ENCODE measurements at regions not wholly inside any gene's neighbourhood (a gene's known extent, or its start where the extent isn't known, plus 50 kb on each side); places are given as distances from the start of the nearest gene placed in this dataset.

DNA sequence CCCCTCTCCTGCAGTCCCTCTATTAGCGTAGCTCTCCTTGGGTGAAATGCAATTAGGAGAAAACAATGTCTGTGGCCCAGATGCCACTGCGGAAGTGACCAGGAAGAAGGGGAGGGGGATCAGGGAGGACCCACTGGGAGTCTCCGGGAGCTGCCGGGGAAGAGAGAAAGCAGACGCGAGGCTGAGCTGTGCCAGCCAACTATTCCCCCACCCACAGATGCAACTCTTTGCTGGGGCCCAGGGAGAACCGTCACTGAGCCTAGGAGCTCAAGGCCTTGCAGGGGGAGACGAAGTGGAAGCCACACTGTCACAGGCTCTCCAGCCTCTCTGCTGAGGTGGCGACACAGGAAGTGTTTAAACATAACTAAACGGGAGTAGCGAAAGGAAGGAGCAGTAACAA is 149.2 kb downstream of the BCOR start:
- DNase-seq: no peak

- DNase-seq: no peak
Measured at GRCh38 chrX:39950018-39950688, 147.6 kb downstream of the BCOR start.

DNA sequence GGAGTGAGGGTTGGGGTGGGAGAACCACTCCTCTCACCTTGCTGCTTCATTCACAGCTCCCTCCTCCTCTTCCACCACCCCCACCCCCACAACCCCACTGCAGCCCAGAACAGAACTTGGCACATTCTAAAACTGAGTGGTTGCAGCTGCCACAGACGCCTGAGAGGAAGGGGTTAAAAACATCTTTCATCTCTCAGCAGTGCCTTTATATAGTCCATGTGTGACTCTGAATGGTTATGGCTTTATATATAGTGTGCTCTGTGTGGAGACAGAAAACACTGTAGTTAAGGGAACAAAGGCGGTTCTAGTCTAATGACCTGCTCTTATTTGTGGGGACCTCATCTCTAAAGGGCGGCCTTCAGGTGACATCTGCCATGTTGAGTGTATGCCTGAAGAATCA is 144.8 kb downstream of the BCOR start:
- no peak for DNase-seq

DNA sequence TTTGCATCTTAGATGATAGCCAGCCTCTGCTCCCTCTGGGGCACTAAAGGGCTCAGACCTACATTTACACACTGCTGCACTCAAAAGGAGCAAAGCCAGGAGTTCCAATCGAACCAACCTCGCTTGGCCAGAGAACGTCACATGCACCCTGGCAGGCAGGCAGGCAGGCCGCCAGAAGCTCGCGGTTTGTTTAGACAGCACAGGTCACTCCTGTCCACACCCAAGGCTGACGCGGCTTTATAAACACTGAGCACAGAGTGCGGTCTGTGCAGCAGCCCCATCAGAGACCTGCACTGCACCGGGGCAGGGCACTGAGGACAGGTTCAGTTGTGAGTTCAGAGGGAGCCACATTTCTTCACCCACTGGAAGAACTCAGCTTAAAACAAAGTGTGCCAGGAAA is 143.9 kb downstream of the BCOR start:
- no peak for DNase-seq

- DNase-seq: no peak
Measured at GRCh38 chrX:39954851-39955250, 142.9 kb downstream of the BCOR start.

DNA sequence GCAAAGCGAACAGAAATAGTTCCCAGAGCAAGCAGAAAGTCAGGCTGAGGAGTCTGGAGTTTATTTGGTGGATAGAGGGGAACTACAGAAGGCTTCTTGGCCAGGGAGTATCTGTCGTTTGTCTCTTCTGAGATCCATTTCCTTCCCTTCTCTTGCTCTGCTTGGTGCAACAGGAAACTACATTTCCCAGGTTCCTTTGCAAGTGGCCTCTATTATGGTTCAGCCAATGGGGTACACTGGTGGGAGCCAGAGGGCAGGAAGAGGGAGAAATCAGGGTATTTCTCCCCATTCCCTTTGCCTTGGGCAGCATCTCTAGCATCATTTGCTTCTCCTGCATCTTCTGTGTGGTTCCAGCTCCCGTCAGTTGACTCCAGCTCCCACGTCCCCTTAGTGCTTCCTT is 142.1 kb downstream of the BCOR start:
- DNase-seq: no peak

DNA sequence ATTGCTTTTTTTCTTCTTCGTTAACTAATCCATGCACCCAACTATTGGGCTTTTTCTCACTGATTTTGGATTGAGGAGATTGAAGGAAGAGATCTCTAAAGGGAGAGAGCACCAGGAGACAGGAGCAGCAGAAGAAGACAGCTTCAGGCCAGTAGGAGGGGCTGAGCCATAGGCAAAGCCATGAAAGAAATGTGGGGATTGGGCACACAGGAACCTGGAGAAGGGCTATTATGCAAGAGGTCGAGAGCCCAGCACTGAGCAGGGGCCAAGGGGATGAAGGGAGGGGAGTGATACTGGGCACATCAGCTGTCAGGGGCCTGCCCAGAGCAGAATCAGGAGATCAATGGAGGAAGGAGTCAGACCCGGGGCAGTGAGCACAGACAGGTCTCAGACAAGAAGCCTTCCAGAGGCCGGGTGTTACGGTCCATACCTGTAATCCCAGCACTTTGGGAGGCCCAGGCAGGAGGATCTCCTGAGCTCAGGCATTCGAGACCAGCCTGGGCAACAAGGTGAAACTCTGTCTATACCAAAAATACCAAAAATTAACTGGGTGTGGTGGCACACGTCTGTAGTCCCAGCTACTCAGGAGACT is 140.9 kb downstream of the BCOR start:
- no peak for DNase-seq

GRCh38 chrX:39957816-39958566 is 139.8 kb downstream of the BCOR start:
- DNase-seq: no peak

GRCh38 chrX:39958850-39959249 is 138.9 kb downstream of the BCOR start:
- no peak for DNase-seq

DNA sequence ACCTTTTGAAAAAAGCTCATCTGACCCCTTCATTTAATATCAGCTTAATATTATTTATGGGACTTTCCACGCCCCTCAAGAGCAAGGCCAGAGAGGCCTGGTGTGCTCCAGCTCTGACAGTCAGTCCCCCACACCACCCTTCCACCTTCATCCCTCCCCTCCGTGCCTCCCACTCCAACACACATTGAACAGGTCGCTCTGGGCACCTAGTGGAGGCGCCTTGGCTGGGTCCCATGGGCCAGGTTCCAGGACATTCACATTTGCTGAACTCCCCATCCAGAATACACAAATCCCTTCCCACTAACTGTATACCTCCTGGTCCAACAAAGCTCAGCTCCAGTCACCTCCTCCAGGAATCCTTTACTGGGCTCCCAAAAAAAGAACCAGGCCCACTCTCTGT is 137.5 kb downstream of the BCOR start:
- no peak for DNase-seq

DNA sequence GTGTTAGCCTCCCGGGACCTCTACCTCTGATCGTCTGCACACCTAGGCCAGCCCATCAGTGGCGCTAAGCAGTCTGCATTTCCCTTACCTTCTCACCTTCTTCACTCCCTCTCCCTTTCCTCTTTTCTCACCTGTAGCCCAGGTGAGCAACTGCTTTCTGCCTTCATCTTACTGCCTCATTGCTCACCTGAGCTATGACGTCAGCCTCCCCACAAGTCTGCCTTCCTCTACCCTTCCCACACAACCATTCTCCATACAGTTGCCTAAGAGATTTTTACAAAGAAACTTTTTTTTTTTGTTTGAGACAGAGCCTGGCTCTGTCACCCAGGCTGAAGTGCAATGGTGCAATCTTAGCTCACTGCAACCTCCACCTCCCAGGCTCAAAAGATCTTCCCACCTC is 136.3 kb downstream of the BCOR start:
- DNase-seq: no peak

GRCh38 chrX:39965051-39965573 is 132.6 kb downstream of the BCOR start:
- DNase-seq: no peak

GRCh38 chrX:39966176-39966575 is 131.6 kb downstream of the BCOR start:
- no peak for DNase-seq

DNA sequence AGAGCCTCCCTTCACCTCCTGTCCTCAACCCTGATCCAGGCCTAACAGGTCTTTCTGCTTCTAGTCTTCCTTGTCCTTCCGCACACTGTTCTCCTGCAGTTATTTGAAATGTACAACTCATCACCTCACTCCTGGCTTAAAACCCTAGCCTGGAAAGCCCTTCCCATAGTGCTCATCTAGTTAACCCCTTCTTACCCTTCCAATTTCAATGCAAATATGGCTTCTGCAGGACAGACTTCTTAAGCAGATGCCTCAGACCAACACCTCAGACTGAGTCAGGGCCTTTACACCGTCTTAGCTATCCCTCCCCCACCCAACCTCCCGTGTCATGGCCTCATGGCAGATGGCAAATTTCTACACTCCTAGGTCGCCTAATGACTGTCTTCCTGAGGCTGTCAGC is 130.4 kb downstream of the BCOR start:
- DNase-seq: no peak

GRCh38 chrX:39969099-39969818 is 128.5 kb downstream of the BCOR start:
- DNase-seq: peak; percentile 46

GRCh38 chrX:39969819-39970504 is 127.8 kb downstream of the BCOR start:
- no peak for DNase-seq

GRCh38 chrX:39971760-39972159 is 126.0 kb downstream of the BCOR start:
- DNase-seq: no peak

- no peak for DNase-seq
Measured at GRCh38 chrX:39972340-39972739, 125.4 kb downstream of the BCOR start.

GRCh38 chrX:39973810-39974209 is 123.9 kb downstream of the BCOR start:
- no peak for DNase-seq

- no peak for DNase-seq
Measured at GRCh38 chrX:39974270-39974669, 123.5 kb downstream of the BCOR start.

DNA sequence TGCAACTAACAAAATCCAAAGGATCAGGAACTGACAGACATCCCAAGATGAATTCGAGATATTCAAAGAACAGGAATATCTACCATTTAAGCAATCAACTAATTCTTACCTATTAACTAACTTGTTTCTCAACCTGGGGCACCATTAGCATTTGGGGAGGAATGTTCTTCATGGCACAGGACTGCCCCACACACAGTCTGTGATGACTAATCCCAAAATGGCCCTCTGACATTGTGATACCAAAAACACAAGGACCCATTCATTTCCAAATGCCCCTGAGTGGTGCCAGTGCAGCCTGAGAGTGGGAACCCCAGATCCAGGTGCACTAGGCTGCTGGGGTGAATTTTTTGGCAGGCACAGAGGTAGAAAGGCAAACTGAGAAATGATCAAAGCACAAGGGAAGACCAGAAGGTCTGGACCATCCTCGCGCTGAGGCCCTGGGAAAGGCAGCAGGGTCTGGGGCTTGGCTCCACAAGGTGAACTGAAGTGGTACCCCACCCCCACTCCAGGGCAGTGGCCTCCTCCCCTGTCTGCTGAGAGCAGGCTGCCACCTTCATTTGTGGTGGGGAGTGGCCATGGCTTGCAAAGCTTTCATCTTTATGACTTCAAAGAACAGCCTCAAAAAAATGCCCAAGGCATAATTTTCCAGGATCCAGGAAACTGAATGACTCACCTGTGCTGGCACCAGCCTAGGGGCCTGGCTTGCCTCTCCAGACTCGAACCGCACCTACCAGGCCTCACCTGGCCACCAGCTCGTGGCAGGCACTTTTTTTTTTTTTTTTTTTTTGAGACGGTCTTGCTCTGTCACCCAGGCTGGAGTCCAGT is 122.4 kb downstream of the BCOR start:
- DNase-seq: peak; percentile 35

DNA sequence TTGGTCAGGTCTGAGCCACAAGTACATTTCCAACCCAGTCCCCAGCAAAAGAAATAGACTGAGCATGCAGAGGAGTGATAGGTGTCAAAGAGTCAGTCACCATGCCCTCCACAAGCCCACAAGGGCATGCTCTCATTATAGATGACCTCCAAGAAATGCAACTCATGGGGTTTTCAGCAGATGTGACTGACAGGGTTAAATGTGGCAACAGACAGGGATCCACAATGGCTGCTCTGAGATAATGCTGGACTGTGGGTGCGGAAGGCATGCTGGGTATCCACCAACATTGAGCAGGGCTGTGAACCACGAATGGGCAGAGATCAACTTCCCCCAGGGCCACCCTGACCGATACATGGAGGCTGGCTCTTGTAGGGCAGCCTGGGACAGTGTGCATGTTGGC is 115.8 kb downstream of the BCOR start:
- no peak for DNase-seq

All from DMS79 (cell line).